ENCODE measurements at regions not wholly inside any gene's neighbourhood (a gene's known extent, or its start where the extent isn't known, plus 50 kb on each side); places are given as distances from the start of the nearest gene placed in this dataset.
"Not testable (repeated sequence)": the region's sequence is repeated elsewhere in the genome, so short reads cannot be mapped to it uniquely, and the experiment has no call there.

GRCh38 chr11:45400591-45400990 is 114.5 kb upstream of the SYT13 start:
- DNase-seq = no peak

GRCh38 chr11:45399166-45399565 is 113.0 kb upstream of the SYT13 start:
- no peak for DNase-seq

- no peak for DNase-seq
Observed at GRCh38 chr11:45398325-45398724, 112.2 kb upstream of the SYT13 start.

- DNase-seq = no peak
Observed at GRCh38 chr11:45396394-45396793, 110.3 kb upstream of the SYT13 start.

- DNase-seq = no peak
Observed at GRCh38 chr11:45395947-45396346, 109.8 kb upstream of the SYT13 start.

GRCh38 chr11:45395421-45395820 is 109.3 kb upstream of the SYT13 start:
- no peak for DNase-seq

- no peak for DNase-seq
Observed at GRCh38 chr11:45394294-45395085, 108.3 kb upstream of the SYT13 start.

- no peak for DNase-seq
Observed at GRCh38 chr11:45393826-45394225, 107.7 kb upstream of the SYT13 start.

GRCh38 chr11:45393334-45393733 is 107.2 kb upstream of the SYT13 start:
- DNase-seq = no peak

- no peak for DNase-seq
Observed at GRCh38 chr11:45392591-45393091, 106.5 kb upstream of the SYT13 start.

- DNase-seq = no peak
Observed at GRCh38 chr11:45392154-45392553, 106.0 kb upstream of the SYT13 start.

- no peak for DNase-seq
Observed at GRCh38 chr11:45391168-45391850, 105.2 kb upstream of the SYT13 start.

- peak; percentile 55 for DNase-seq
Observed at GRCh38 chr11:45390407-45390806, 104.3 kb upstream of the SYT13 start.

GRCh38 chr11:45388472-45388871 is 102.3 kb upstream of the SYT13 start:
- DNase-seq = no peak

- DNase-seq = not testable (repeated sequence)
Observed at GRCh38 chr11:45387885-45388284, 101.7 kb upstream of the SYT13 start.

- DNase-seq = peak; percentile 31
Observed at GRCh38 chr11:45386972-45387371, 100.8 kb upstream of the SYT13 start.

- DNase-seq = no peak
Observed at GRCh38 chr11:45385844-45386243, 99.7 kb upstream of the SYT13 start.

GRCh38 chr11:45385423-45385822 is 99.3 kb upstream of the SYT13 start:
- no peak for DNase-seq

- no peak for DNase-seq
Observed at GRCh38 chr11:45384711-45385241, 98.6 kb upstream of the SYT13 start.

- DNase-seq = no peak
Observed at GRCh38 chr11:45384016-45384415, 97.9 kb upstream of the SYT13 start.

GRCh38 chr11:45383224-45383623 is 97.1 kb upstream of the SYT13 start:
- no peak for DNase-seq

- no peak for DNase-seq
Observed at GRCh38 chr11:45382133-45382878, 96.2 kb upstream of the SYT13 start.

- no peak for DNase-seq
Observed at GRCh38 chr11:45379162-45379863, 93.2 kb upstream of the SYT13 start.
